ENCODE measurements at regions not wholly inside any gene's neighbourhood (a gene's known extent, or its start where the extent isn't known, plus 50 kb on each side); places are given as distances from the start of the nearest gene placed in this dataset.
"Not testable (repeated sequence)": the region's sequence is repeated elsewhere in the genome, so short reads cannot be mapped to it uniquely, and the experiment has no call there.

- no peak for DNase-seq
- no peaks in the 10 kb centered on the region for H3K36me3 Mint-ChIP-seq (ENCODE audit: low read depth)
- no peaks in the 10 kb centered on the region for H3K27me3 Mint-ChIP-seq
- H3K4me3 Mint-ChIP-seq, result no peak overlapping the region
- H3K27ac Mint-ChIP-seq, result peak overlapping the region; percentile 71
- ChIA-PET CTCF (no interaction called here), POLR2A (interaction anchor here (0.6 kb wide), 1 partner anchor 456 kb away, joined by 3 read pairs; no protein-coding TSS in a partner anchor)
- H3K4me1 Mint-ChIP-seq, result peaks cover 8% of the 10 kb centered on the region
- H3K9me3 Mint-ChIP-seq, result peaks cover 5% of the 10 kb centered on the region
These were observed 74.9 kb upstream of the ZFHX3 start for GRCh38 chr16:73122604-73123391.

GRCh38 chr16:73116576-73116975, 68.6 kb upstream of the ZFHX3 start:
- Mint-ChIP-seq H3K4me3 (no peak overlapping the region), H3K9me3 (peaks cover 5% of the 10 kb centered on the region), H3K4me1 (no peaks in the 10 kb centered on the region), H3K27me3 (no peaks in the 10 kb centered on the region), H3K27ac (no peak overlapping the region), H3K36me3 (ENCODE audit: low read depth) (no peaks in the 10 kb centered on the region)
- DNase-seq, result no peak
- ChIA-PET POLR2A (no interaction called here), CTCF (no interaction called here)

GRCh38 chr16:73113336-73113735, 65.4 kb upstream of the ZFHX3 start:
- peaks cover 8% of the 10 kb centered on the region for H3K9me3 Mint-ChIP-seq
- CTCF ChIA-PET, result interaction anchor here (0.7 kb wide), 1 partner anchor 57 kb away, joined by 4 read pairs; no protein-coding TSS in a partner anchor
- H3K27ac Mint-ChIP-seq, result no peak overlapping the region

GRCh38 chr16:73108195-73108963, 60.5 kb upstream of the ZFHX3 start:
- Mint-ChIP-seq H3K36me3 (ENCODE audit: low read depth) (no peaks in the 10 kb centered on the region), H3K9me3 (peaks cover 6% of the 10 kb centered on the region), H3K27ac (no peak overlapping the region), H3K27me3 (no peaks in the 10 kb centered on the region), H3K4me3 (no peak overlapping the region), H3K4me1 (no peaks in the 10 kb centered on the region)
- POLR2A ChIA-PET, result no interaction called here
- no peak for DNase-seq
- CTCF ChIA-PET, result no interaction called here

More at GRCh38 chr16:73113336-73113735, 65.4 kb upstream of the ZFHX3 start:
- no peak for DNase-seq
- Mint-ChIP-seq H3K27me3 (no peaks in the 10 kb centered on the region), H3K36me3 (ENCODE audit: low read depth) (no peaks in the 10 kb centered on the region), H3K4me3 (no peak overlapping the region), H3K4me1 (no peaks in the 10 kb centered on the region)
- POLR2A ChIA-PET, result no interaction called here

GRCh38 chr16:73107371-73107770, 59.4 kb upstream of the ZFHX3 start:
- no peak for DNase-seq
- ChIA-PET POLR2A (no interaction called here), CTCF (no interaction called here)
- Mint-ChIP-seq H3K4me1 (no peaks in the 10 kb centered on the region), H3K36me3 (ENCODE audit: low read depth) (no peaks in the 10 kb centered on the region), H3K9me3 (peaks cover 4% of the 10 kb centered on the region), H3K27ac (no peak overlapping the region), H3K4me3 (no peak overlapping the region), H3K27me3 (no peaks in the 10 kb centered on the region)

- H3K4me1 Mint-ChIP-seq, result no peaks in the 10 kb centered on the region
- DNase-seq, result no peak
- H3K36me3 Mint-ChIP-seq (ENCODE audit: low read depth), result no peaks in the 10 kb centered on the region
- CTCF ChIA-PET, result no interaction called here
- peaks cover 6% of the 10 kb centered on the region for H3K9me3 Mint-ChIP-seq
- no peak overlapping the region for H3K4me3 Mint-ChIP-seq
- POLR2A ChIA-PET, result no interaction called here
- H3K27me3 Mint-ChIP-seq, result no peaks in the 10 kb centered on the region
- no peak overlapping the region for H3K27ac Mint-ChIP-seq
These were observed 58.6 kb upstream of the ZFHX3 start for GRCh38 chr16:73106329-73107034.

- DNase-seq, result no peak
- ChIA-PET CTCF (interaction anchor here (0.6 kb wide), 1 partner anchor 910 kb away, joined by 3 read pairs; no protein-coding TSS in a partner anchor), POLR2A (no interaction called here)
- Mint-ChIP-seq H3K27ac (no peak overlapping the region), H3K27me3 (no peaks in the 10 kb centered on the region), H3K36me3 (ENCODE audit: low read depth) (no peaks in the 10 kb centered on the region), H3K9me3 (peaks cover 2% of the 10 kb centered on the region), H3K4me3 (no peak overlapping the region), H3K4me1 (no peaks in the 10 kb centered on the region)
These were observed 53.6 kb upstream of the ZFHX3 start for GRCh38 chr16:73101568-73101967.

- CTCF ChIA-PET; H3K27me3 Mint-ChIP-seq; H3K4me3 Mint-ChIP-seq; H3K9me3 Mint-ChIP-seq; H3K36me3 Mint-ChIP-seq (ENCODE audit: low read depth); DNase-seq; POLR2A ChIA-PET; H3K27ac Mint-ChIP-seq; H3K4me1 Mint-ChIP-seq: not testable (repeated sequence)
These were observed 51.7 kb upstream of the ZFHX3 start for GRCh38 chr16:73099601-73100000.

Measured in activated CD4-positive, alpha-beta memory T cell treated with anti-CD3 and anti-CD28 coated beads, Interleukin-2, amount 10 ng/mL, durations not matched to agents 7 days and 5 days (primary cell).